Heart right ventricle (tissue), 16 donors: ENCODE measurements at regions not wholly inside any gene's neighbourhood (a gene's known extent, or its start where the extent isn't known, plus 50 kb on each side); places are given as distances from the start of the nearest gene placed in this dataset.

Experiments
- ATAC-seq, 8 donors: fragments of 200-7000 bp; cut with Tn5 transposase; one replicate each; pipeline ENCODE4 v1.9.1; 2020; ENCODE audit warnings: mild to moderate bottlenecking in 8 of 8, moderate library complexity in 8 of 8, moderate number of reproducible peaks in 1 of 8
- DNase-seq, 2 donors: peaks; one replicate each; pipeline ENCODE4 v3.0.0-alpha.2; 2020
- H3K27ac ChIP-seq, 10 donors: fragments of 200-600 bp; sonication (generic) in 2 of 10; one replicate each; pipeline versions ENCODE4 v1.5.0 to v1.8.0; 2020 to 2022; ENCODE audit warnings: mild to moderate bottlenecking in 3 of 10
- H3K27me3 ChIP-seq, 7 donors: fragments of 200-600 bp; one replicate each; pipeline ENCODE4 v1.8.0; 2021 to 2022; ENCODE audit warnings: mild to moderate bottlenecking in 2 of 7
- H3K36me3 ChIP-seq, 9 donors: fragments of 200-600 bp; sonication (generic) in 1 of 9; one replicate each; pipeline versions ENCODE4 v1.5.0 to v1.8.0; 2020 to 2022; ENCODE audit warnings: mild to moderate bottlenecking in 2 of 9
- H3K4me1 ChIP-seq, 9 donors: fragments of 200-600 bp; sonication (generic) in 1 of 9; one replicate each; pipeline versions ENCODE4 v1.5.0 to v1.8.0; 2020 to 2022; ENCODE audit warnings: mild to moderate bottlenecking in 4 of 9
- H3K4me3 ChIP-seq, 10 donors: fragments of 200-600 bp; sonication (generic) in 2 of 10; one replicate each; pipeline versions ENCODE4 v1.5.0 to v1.8.0; 2020 to 2022; ENCODE audit warnings: mild to moderate bottlenecking in 7 of 10, moderate library complexity in 2 of 10
- H3K9me3 ChIP-seq, 11 donors: fragments of 200-600 bp in 10 of 11; sonication (generic) in 2 of 11; one replicate each; pipeline versions ENCODE4 v1.5.0 to v1.8.0; 2013 to 2022; ENCODE audit warnings: mild to moderate bottlenecking in 2 of 11, control low read depth in 1 of 11, moderate library complexity in 1 of 11
- WGBS, 2 donors: extraction: QIAGEN DNeasy Blood & Tissue Kit; methylation state at CpG; one replicate each; pipeline ENCODE4 v1.1.7; 2013; ENCODE audit warnings: inconsistent platforms in 1 of 2; 5-methylcytosine and 5-hydroxymethylcytosine counted together
- intact Hi-C, 10 donors: fragments of 100-400 bp; cut with DNase I; formaldehyde crosslinking; loops; one replicate each; pipeline versions ENCODE4 v1.11.1 to v1.14.2; 2022
- TF ChIP-seq, protein P1 (sequence below), 9 donors: fragments of 200-600 bp; sonication (generic) in 2 of 9; IDR thresholded peaks; one replicate each; pipeline versions ENCODE4 v1.5.0 to v1.8.0; 2021 to 2022; ENCODE audit warnings: antibody characterized with exemption in 9 of 9, mild to moderate bottlenecking in 5 of 9, moderate library complexity in 1 of 9
- donor health status: Arrhythmogenic right ventricular cardiomyopathy.
- donor health status: ischemic (EF 13 %, LVEDD 7.1; RV severe dilation, severe dysfunction).
- donor health status: healthy with polysubstance abuse.
- donor health status: DM: no; HTN: yes; CAD: no.
- donor health status: DM: no; HTN: no; CAD: no.
- donor health status: ischemic (EF 25% LVEDD 6.9; RV normal size, moderate dysfunction).
- donor health status: ischemic (EF 25% LVEDD 5.7; RV mildly dilated, moderate dysfunction).
- donor health status: healthy.
- donor health status: DM: yes; HTN: yes; CAD: no.
- donor health status: Ischemic cardiomyopathy.
- donor health status: ischemic (EF 35%, LVEDD 5.7; RV mildly dilated, moderate dysfunction).
- donor health status: nonischemic (EF 11% LVEDD 7.7; RV severe dilation, severe dysfunction).
- donor health status: DM: yes; HTN: yes; CAD: no.
- donor health status: PGD.
- donor health status: ischemic (EF 29% LVEDD 5.4; RV normal size, mild dysfunction).
- donor health status: nonischemic (EF 23%, LVEDD 6.1; RV moderate dilation, normal function).

DNA sequence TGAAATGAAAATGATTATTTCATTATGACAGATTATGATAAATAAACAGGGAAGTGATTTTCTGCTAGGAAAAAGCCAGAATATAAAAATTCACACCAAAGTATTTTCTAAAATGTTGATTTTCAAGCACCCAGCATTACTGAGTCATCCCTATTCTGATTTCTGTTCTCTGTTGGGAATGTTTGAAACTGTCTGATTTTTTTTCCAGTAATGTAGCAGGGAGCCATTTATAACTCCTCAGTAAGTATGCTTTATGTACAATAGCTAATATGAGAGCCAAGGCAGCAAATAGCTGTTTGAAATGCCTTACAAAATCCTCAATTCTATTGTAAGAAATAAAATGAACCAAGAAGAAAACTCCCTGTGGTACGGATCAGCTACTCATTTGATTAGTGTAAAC lies 471.7 kb upstream of the TYRP1 start:
- WGBS, 2 donors, result 59 to 71% methylated on average over 1 of the region's 1 CpG
- Histone ChIP-seq H3K27ac (no peak overlapping the region), H3K4me1 (no peaks in the 10 kb centered on the region), H3K27me3 (no peaks in the 10 kb centered on the region), H3K9me3 (peaks cover 0 to 3% (median 0%) of the 10 kb centered on the region in 11 donors), H3K36me3 (no peaks in the 10 kb centered on the region), H3K4me3 (no peak overlapping the region)
- ATAC-seq, result no peak
- TF ChIP-seq, protein P1, sequence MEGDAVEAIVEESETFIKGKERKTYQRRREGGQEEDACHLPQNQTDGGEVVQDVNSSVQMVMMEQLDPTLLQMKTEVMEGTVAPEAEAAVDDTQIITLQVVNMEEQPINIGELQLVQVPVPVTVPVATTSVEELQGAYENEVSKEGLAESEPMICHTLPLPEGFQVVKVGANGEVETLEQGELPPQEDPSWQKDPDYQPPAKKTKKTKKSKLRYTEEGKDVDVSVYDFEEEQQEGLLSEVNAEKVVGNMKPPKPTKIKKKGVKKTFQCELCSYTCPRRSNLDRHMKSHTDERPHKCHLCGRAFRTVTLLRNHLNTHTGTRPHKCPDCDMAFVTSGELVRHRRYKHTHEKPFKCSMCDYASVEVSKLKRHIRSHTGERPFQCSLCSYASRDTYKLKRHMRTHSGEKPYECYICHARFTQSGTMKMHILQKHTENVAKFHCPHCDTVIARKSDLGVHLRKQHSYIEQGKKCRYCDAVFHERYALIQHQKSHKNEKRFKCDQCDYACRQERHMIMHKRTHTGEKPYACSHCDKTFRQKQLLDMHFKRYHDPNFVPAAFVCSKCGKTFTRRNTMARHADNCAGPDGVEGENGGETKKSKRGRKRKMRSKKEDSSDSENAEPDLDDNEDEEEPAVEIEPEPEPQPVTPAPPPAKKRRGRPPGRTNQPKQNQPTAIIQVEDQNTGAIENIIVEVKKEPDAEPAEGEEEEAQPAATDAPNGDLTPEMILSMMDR (IDR thresholded peaks at IDR 0.05), result no peak
- intact Hi-C loops, result no loop called here
- DNase-seq, result no peak

DNA sequence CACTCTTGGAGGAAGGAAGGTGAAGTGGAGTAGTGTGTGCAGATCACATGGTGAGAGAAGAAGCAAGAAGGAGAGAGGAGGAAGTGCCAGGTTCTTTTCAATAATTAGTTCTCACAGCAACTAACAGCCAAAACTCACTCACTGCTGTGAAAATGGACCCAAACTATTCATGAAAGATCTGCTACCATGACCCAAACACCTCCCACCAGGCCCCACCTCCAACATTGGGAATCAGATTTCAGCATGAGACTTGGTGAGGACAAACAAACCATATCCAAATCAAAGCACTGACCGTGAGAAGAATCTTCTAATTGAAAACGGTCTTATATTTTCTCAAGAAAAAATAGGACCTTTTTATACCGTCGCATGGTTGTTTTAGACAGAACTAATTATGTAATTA lies 468.7 kb upstream of the TYRP1 start:
- 57 to 66% methylated on average over 4 of the region's 4 CpGs for WGBS, 2 donors
- TF ChIP-seq, protein P1 (IDR thresholded peaks at IDR 0.05), result no peak
- DNase-seq (no peak), ATAC-seq (no peak)
- no peak overlapping the region for H3K27ac ChIP-seq
- no peaks in the 10 kb centered on the region for H3K36me3 ChIP-seq
- H3K9me3 ChIP-seq, result no peaks in the 10 kb centered on the region
- no peaks in the 10 kb centered on the region for H3K4me1 ChIP-seq
- intact Hi-C loops, result no loop called here
- H3K4me3 ChIP-seq, result no peak overlapping the region
- no peaks in the 10 kb centered on the region for H3K27me3 ChIP-seq

DNA sequence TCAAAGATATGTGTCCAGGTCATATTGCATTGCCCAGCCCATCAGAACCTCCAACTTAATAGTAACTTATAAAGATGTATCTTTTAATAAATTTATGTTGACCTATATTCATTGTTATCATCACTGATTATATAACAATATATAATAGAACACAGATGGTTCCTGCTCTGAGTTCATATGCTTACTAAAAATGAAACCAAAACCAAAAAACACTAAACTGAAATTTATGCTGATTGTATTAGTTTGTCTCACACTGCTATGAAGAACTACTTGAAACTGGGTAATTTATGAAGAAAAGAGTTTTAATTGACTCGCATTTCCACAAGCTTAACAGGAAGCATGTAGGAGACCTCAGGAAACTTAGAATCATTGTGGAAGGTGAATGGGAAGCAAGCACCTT lies 462.5 kb upstream of the TYRP1 start:
- no peak overlapping the region for H3K27ac ChIP-seq
- TF ChIP-seq, protein P1 (IDR thresholded peaks at IDR 0.05), result no peak
- no peaks in the 10 kb centered on the region for H3K36me3 ChIP-seq
- no peaks in the 10 kb centered on the region for H3K4me1 ChIP-seq
- DNase-seq (no peak), ATAC-seq (no peak)
- no peaks in the 10 kb centered on the region for H3K27me3 ChIP-seq
- intact Hi-C loops, result no loop called here
- 68 to 80% methylated on average over 1 of the region's 1 CpG for WGBS, 2 donors
- H3K4me3 ChIP-seq, result no peak overlapping the region
- H3K9me3 ChIP-seq, result peaks cover 0 to 19% (median 3%) of the 10 kb centered on the region in 11 donors

DNA sequence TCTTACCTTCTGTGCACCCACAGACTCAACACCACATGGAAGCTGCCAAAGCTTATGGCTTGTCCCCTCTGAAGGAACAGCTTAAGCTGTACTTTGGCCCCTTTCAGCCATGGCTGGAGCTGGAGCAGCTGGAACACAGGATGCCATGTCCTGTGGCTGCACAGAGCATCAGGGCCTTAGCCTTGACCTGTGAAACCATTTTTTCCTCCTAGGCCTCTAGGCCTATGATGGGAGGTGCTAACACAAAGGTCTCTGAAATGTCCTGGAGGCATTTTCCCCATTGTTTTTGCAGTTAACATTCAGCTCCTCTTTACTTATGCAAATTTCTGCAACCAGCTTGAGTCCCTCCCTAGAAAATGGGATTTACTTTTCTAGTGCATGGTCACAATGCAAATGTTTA lies 461.4 kb upstream of the TYRP1 start:
- DNase-seq (no peak), ATAC-seq (no peak)
- Histone ChIP-seq H3K36me3 (no peaks in the 10 kb centered on the region), H3K4me1 (no peaks in the 10 kb centered on the region), H3K27ac (no peak overlapping the region), H3K27me3 (no peaks in the 10 kb centered on the region), H3K9me3 (peaks cover 0 to 24% (median 3%) of the 10 kb centered on the region in 11 donors), H3K4me3 (no peak overlapping the region)
- intact Hi-C loops, result no loop called here
- TF ChIP-seq, protein P1 (IDR thresholded peaks at IDR 0.05), result no peak

DNA sequence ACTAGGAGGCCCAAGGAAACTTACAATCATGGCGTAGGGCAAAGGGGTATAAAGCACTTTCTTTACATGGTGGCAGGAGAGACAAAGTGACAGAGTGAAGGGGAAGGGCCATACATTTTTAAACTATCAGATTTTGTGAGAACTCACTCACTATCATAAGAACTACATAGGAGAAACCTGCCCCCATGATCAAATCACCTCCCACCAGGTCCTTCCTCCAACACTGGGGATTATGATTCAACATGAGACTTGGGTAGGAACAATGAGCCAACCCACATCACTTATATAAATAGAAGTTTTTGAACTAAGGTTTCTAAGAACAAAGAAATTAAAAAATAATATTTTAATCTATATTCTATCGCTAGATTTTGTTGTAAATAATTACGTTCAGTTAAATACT lies 460.3 kb upstream of the TYRP1 start:
- H3K27me3 ChIP-seq, result no peaks in the 10 kb centered on the region
- TF ChIP-seq, protein P1 (IDR thresholded peaks at IDR 0.05), result no peak
- DNase-seq (no peak), ATAC-seq (no peak)
- no peak overlapping the region for H3K4me3 ChIP-seq
- no peaks in the 10 kb centered on the region for H3K4me1 ChIP-seq
- H3K36me3 ChIP-seq, result no peaks in the 10 kb centered on the region
- intact Hi-C loops, result no loop called here
- H3K9me3 ChIP-seq, result peaks cover 0 to 25% (median 3%) of the 10 kb centered on the region in 11 donors
- WGBS, 2 donors, result 86 to 98% methylated on average over 3 of the region's 3 CpGs
- H3K27ac ChIP-seq, result no peak overlapping the region
